ENCODE measurements at regions not wholly inside any gene's neighbourhood (a gene's known extent, or its start where the extent isn't known, plus 50 kb on each side); places are given as distances from the start of the nearest gene placed in this dataset.

DNA sequence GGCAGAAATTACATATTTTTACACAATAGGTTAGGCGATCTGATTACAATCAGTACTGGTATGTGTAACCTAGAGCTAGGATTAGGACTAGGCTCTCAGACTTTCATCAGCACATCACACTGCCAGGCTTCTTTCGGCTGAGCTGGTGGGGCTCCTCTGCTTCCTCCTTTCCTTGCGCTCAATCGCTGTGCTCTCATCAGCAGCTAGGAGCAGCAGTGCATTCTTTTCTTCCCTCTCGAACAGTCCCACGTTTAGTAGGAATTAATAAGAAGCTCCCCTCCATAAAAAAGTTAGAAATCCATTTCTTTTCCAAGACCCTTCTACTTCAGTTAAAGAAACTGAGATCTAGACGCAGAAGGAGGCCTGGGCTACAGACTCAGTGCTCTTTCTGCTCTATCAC lies 350.4 kb downstream of the SPRY1 start:
- DNase-seq (ENCODE audit: low spot score), result no peak

DNA sequence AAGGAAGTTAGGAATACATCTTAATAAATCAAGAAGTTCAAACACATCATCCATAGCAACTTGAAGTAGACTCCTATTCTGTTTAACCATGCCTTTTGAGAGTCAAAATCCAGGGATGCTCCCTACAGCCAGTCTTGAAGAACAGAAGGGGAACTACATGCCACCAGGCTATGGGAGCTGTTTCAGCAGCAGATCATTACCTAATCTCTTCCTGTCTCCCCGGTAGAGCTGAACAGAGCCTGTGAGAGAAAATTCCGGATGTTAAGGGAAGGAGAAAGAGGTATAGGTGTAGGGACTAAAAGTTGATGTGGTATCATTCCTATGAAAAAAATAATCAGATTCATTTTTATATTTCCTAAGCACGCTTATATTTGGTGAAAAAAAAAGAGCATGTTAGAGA lies 352.2 kb downstream of the SPRY1 start:
- no peak for DNase-seq (ENCODE audit: low spot score)

DNA sequence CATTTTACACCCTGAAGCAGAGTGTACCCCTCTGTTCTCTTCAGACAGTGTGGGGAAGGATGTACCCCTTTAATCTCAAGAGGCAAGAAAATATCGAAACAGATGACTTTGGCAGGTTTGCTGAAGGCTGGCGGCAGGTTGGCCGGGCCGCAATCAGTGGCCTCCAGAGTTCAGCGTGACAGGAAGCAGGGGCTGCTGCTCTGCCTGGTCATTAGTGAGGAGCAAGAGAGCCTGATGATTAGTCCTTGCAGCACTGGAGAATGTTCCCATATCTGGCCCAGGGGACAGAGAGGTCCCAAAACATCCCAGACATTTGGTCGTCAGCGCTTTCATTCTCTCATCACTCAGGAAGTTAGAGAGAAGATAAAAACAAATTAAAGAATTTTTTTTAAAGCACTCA lies 352.8 kb downstream of the SPRY1 start:
- no peak for DNase-seq (ENCODE audit: low spot score)

DNA sequence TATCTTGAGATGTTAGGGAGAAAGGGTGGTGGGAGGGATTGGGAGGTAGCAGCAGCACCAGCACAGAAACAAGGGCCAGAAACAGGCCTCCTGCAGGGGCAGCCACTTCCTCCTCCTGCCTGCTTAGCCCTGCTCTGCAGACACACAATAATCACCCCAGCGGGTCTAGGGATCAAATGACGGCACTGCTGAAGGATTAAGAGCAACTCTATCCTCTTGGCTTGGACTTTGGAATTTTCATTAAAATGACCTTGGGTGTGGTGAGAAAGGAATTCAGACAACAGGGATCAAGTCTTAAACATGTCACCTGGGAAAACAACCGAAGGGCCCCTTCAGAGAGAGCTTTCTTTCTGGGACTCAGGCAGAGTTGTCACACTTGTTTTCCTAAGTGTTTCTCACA lies 353.4 kb downstream of the SPRY1 start:
- DNase-seq (ENCODE audit: low spot score), result no peak

DNA sequence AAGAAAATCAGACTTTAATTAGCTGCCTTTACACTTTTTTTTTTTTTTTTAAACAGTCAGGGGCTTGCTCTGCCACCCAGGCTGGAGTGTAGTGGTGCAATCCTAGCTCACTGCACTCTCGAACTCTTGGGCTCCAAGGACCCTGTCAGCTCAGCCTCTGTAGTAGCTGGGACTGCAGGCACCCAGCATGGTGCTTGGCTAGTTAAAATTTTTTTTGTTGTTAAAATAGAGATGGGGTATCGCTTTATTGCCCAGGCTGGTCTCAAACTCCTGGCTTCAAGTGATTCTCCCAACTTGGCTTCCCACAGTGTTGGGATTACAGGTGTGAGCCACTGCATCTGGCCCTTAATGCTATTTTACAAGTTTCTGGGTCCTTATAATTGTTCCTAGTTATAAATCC lies 359.1 kb downstream of the SPRY1 start:
- no peak for DNase-seq (ENCODE audit: low spot score)

DNA sequence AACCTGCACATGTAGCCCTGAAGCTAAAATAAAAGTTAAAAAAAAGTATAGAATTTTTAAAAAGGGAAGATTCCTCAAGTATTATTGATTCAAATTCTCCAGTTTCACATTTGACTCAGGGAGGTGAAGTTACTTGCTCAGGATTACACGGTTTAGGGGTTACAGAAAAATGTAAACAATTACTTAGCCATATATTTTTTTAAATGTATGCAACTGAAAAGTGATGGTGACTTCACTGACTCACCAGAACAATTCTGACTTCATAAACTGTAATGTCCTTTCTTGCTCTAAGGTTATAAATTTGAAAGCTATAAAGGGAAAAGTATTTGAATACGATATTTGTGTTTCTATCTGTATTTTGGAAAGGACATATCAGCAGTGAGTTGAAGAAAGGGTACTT lies 371.2 kb downstream of the SPRY1 start:
- no peak for DNase-seq (ENCODE audit: low spot score)

DNA sequence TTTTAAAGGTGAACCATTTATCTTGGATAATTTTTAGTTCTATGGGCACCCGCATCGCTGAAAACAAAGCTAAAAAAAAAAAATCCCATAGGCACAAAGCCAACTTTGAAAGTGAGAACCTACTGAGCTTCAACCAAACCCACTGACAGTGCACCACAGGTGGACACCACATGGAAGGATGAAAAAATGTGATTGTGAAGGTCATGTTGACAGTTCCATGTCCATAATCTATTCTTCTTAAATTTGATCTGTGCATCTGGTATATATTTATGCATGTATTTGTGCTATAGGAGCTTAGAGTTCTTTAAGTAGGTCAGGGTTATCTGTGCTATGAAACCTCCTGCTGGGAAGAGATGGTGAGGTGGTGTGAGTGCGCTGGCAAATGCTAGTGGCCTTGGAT lies 374.3 kb downstream of the SPRY1 start:
- DNase-seq (ENCODE audit: low spot score), result no peak

DNA sequence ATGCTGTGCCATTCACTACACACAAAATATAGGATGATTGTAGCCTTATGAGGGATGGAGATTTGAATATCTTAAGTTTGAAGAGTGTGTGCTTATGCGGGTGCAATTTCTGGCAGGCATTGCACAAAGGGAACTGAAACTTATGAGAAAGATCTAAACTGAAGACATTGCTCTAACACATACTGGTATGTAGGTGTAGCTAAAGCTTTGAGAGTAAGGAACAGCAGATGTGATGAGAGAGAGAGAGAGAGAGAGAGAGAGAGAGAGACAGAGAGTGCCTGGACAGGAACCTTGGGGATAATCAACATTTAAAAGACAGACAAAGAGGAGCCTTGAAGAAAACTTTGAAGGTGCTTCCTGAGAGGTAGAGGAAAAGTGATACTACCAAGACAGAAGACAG lies 379.7 kb downstream of the SPRY1 start:
- no peak for DNase-seq (ENCODE audit: low spot score)

DNA sequence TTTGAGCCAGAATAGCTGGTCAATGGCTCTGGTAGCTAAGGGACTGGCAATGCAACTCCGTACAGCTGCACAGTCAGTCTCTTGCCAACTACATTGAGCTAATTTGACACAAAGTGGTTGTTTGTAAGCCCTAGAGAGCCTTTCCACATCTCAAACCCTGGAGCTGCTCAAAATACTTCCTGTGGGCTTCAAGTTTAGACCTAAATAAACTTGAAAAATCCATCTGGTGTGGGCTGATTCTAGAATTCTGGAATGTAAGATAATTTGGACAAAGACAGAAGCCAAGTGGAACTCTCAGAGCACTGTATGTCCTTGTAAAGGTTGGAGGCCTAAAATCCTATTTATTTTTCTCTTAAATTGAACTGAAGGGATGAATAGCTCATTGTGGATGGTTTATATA lies 380.8 kb downstream of the SPRY1 start:
- DNase-seq (ENCODE audit: low spot score), result no peak

DNA sequence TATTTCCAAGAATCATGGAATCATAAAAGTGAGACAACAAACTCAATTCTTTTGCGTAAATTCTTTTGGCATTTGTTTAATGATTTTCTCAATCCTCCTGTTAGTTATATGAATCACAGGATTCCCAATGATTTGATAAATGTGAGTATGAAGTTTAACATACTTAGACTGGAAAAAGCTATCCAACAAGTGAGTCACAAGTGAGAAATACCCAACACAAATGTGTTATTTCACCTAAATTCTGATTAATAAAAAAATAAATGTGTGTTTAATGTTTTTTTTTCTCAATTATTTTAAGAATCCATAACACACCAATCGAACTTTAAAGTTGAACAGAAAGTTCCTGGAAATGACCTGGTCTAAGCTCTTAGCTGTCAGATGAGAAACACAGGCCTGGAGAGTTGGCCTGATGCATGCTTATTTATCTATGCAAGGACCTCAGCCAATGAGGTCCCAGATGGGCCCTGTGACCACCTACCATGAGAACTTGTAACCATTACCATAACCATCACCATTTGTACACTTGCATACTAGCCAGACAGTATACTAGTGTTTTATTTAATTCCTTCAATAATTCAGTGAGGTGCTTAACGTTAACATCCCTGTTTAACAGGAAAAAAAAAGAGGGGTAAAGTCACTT lies 386.7 kb downstream of the SPRY1 start:
- no peak for DNase-seq (ENCODE audit: low spot score)

DNA sequence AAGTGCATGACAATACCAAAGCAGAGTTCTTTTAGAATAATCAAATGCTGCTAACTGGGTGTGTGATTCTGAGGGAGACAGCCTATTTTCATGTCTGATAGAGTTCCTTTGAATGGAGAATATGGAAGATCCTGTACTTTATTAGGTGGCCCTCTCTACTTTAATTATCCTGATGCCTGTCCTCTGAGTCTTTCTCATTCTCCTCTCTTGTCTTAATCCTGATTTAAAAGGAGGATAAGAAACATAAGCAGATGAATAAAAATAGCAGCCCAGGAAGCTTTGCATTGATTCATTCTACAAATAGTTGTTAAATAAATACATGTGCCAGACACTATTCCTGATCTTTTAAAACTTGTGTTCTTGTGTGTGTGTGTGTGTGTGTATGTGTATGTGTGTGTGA lies 387.3 kb downstream of the SPRY1 start:
- DNase-seq (ENCODE audit: low spot score), result no peak

DNA sequence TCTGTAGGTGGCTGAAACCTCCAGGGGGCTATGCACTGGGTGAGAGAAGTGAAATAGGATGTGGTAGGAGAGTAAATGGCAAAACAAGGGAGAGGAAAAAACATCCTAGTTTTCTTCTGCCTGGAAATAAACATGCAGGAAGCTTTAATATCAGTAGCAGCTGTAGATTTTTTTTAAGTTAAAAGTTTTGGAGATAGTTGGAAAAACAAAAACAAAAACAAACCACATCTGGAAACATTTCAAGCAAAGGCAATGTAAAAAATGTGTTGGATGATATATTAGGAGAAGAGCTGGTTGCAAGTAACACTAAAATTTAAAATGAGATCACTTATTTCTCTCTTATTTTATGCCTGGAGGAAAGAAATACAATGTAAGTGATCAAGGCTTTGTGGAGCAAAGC lies 388.0 kb downstream of the SPRY1 start:
- DNase-seq (ENCODE audit: low spot score), result no peak

DNA sequence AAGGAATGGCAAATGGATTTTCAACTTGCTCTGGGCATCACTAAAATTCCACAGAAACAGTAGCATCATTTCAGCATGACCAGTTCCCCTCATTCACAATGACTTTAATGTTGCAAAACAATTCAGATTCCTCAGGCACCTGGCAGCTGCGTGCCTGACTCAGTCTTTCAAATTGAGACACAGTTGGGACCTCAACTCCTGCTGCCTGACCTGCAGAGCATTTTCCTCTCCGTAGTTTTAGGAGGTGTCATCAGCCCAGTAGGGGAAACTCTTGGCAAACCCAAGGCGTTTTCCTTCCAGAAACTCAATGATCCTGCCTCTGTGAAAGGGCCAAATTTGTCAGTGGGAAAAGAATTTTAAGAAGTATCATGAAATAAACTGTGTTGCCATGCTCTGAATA lies 388.9 kb downstream of the SPRY1 start:
- DNase-seq (ENCODE audit: low spot score), result no peak

DNA sequence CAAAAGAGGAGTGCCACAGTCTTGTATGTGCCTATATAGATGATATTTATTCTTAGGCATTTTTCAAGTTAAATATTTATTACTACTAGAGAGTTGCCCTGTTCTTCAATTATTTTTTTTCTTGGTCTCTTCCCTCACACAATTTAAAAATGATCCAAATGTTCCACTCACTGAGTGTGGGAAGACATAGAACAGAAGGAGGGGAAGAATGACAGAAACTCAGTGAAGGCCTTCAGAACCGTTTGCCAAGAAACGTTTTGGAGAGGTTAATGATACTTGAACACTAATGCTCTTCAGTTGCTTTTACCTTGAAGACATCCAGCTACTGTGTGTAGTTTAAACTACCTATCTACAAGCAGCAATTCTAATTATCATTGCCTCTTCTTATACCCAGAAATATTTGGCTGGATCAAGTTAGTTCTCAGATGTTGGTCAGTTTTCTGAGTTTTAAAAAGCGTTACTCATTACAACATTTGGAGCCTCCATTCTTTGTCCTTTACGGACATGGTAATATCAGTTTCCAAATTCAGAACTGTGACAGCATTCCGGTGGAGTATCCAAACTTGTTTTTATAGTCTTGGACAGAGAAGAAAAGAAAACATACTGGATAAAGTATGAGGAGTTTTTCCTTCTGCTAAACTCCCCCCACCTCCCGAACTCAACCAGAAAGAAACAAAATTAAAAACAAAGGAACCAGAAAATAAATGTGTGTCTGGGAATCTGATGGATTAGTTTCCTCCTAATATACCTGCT lies 389.7 kb downstream of the SPRY1 start:
- DNase-seq (ENCODE audit: low spot score), result no peak

DNA sequence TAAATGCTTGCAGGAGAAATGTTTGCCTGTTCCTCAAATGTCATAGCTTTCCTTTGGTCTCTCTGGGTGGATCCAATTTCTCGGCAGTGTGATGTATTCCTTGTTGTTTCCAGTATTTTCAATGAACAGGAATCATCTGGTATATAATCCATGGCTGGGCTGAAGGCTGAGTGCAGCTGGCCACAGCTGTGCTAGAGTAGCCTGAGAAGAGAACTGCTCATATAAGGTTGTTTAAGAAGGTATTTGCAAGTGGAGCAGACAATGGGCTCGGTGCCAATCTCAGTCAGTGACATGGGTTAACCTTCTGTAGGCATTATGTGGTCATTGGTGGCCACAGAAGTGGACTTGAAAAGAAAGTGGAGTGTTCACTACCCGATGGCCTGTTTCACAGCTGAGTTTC lies 390.3 kb downstream of the SPRY1 start:
- DNase-seq (ENCODE audit: low spot score), result no peak

DNA sequence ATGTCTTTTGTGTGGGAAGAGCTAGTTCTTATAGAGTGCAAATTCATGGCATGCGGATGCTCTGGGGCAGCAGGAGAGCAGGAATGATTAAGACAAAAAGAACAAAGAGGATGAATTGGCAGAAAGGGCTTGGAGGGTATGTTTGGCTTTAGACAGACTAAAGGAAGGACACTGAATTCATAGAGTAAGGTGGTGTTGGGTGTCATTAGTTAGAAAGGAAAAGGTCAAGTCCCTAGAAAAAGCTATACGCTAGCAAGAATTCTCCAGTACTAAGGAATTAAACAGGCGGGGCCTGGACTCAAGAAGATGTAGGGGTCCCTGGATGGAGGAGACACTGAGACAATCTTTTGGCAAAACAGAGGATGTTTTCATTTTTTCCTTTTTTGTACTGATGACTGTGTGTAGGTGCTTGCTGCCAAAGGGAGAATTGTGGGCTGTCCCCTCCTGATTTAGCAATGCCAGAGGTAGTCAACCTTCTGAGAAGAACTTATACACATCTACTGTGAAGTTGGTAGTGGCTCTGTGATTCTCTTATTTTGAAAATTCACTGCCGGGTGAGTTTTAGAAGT lies 391.0 kb downstream of the SPRY1 start:
- DNase-seq (ENCODE audit: low spot score), result no peak

DNA sequence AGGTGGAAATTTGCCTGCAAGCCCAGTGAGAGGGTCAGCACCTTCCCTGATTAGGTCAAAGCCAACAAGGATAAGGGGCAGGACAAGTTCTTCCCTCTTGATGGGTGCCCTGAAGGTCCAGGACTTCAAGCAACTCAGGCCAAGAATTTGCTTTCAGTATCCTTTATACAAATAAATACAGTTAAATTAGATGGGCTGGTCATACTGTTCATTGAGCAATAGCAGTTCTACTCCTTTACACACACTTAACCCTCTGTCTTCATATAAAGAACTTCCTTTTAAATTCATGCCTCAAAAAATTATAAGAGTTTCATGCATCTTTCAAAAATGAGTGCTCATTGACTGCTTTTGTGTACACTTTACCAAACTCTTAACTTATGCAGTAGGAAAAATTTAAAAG lies 392.0 kb downstream of the SPRY1 start:
- no peak for DNase-seq (ENCODE audit: low spot score)

DNA sequence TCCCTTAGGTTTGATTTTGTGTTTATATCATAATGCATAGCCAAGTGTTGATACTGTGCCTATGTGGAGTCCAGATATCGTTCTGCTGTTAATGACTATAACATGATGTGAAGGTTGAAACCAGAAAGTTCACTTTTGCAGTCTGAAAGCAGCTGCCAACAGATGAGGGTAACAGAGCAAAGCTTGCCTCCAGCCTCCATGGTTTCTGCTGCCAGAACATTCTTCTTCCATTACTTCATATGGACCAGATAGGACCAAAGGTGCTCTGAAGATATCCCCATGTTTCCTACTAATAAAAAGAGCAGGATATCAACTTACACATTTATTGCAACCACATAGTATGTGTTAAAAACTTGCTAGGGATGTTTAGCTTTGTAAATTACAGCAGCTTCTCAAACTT lies 394.1 kb downstream of the SPRY1 start:
- DNase-seq (ENCODE audit: low spot score), result no peak

DNA sequence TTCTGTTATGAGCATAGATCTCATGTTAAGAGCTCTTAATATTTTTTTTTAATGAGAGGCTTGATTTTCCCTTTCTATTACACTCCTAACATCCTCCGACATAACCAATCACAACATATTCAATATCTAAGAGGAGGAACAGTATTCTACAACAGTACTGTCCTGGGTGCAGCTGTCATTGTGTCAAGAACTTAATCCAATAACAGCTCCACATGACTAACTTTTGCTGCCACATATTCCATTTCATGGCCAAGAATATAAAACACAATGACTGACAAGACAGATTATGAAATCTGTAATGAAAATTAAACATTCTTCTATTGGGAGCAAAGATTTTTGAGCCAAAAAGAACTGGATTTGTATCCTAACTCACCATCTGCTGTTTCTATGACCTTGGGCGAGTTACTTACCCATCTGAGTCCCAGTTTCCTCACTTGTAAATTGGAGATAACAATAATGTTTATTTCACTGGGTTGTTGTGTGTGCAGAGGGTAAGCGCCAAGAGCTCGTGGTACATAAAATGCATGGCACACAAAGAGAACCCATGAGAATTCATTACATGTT lies 405.6 kb downstream of the SPRY1 start:
- no peak for DNase-seq (ENCODE audit: low spot score)

DNA sequence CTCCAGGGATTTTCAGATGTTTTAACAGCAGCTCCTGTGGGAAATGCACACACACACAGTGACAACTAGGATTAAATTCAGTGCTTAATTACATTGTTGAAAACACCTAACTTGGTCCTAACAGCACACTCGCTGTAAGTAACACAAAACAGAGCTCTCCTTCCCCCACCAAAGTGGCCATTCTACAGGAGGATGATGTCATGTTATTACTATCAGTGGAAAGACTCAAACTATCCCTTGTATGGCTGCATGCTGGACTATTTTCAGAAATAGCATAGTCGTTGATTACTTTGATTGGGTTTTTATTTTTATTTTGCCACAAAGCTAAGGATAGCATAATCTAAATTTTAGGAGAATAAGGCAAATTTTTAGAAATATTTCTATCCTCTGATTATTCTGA lies 406.3 kb downstream of the SPRY1 start:
- DNase-seq (ENCODE audit: low spot score), result no peak

DNA sequence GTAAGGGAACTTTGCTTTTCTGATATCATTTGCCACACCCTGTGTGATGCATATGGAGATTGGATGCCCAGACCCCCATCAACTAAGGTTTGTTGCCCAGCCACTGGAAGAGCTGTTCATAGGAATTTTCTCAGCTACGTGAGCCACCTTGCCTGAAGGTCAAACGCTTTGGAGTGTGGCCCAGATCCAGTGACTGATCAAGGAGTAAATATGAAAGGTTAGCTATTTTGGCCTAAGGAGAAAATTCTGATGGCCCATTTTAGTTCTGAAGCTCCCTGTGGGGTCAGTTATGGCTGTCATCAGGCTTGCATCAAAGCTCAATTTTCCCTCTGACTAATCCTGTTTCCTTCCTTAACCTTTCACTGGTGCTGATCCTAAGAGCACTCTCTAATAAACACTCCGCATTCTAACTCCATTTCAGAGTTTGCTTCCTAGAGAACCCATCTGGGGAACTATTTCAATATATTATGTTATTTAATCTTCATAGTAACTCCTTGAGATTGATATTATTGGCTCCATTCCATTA lies 407.7 kb downstream of the SPRY1 start:
- DNase-seq (ENCODE audit: low spot score), result no peak

DNA sequence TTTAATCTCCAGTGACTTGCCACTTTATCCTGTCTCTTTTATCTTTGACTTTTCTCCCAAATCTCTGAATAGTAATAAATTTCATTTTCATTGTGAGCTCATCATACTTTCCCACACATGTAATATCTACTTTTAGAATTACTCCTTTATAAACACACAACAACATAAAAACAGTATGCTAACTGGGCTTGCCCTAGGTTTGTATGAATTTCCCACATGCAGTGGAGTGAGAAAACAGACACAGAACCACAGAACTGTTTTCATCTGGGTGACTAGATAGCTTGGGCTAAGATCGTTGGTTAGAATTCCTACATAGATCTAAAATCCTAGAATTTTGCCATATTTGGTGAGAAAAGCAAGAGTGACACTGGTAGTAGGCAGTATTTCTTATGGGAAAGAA lies 409.5 kb downstream of the SPRY1 start:
- DNase-seq (ENCODE audit: low spot score), result no peak

DNA sequence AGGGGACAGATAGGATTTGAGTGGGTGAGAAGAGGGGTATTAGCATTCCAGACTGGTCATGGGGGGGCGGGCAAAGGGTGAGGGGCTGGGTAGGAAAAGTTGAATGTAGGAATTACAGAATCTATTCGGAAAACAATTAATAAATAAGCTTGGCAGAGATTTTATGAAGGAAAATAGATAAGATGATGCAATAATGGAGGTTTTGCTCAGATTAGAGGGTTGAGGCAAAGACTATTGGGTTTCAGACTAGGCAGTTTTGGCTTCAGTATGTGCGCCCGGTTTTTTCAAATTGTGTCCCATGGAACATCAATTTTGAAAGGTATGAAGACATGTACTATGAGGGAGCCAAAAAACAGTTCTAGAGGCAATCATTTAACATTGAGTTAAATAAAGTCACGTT lies 410.6 kb downstream of the SPRY1 start:
- DNase-seq (ENCODE audit: low spot score), result no peak
